Endothelial cell of umbilical vein (primary cell): ENCODE measurements at regions not wholly inside any gene's neighbourhood (a gene's known extent, or its start where the extent isn't known, plus 50 kb on each side); places are given as distances from the start of the nearest gene placed in this dataset.

Source experiments
- EZH2 ChIP-seq: IDR thresholded peaks from 2 replicates; pipeline ENCODE4 v1.6.1; 2012; ENCODE audit warnings: borderline replicate concordance, low read depth, mild to moderate bottlenecking, moderate library complexity, low read length, inconsistent platforms; ENCODE audit not compliant: severe bottlenecking
- POLR2A ChIP-seq: IDR thresholded peaks from 2 replicates; pipeline ENCODE4 v1.6.1; 2012; ENCODE audit warnings: low read depth, mild to moderate bottlenecking, control low read depth, low read length
- POLR2AphosphoS5 ChIP-seq: IDR thresholded peaks from 2 replicates; pipeline ENCODE4 v1.6.1; 2012; ENCODE audit warnings: low read depth, mild to moderate bottlenecking, control low read depth, low read length, moderate library complexity; ENCODE audit not compliant: insufficient read depth
- TF ChIP-seq, protein P1 (sequence below), 2 donors: IDR thresholded peaks; 1 replicate in 1 of 2; 2 replicates in 1 of 2; pipeline ENCODE4 v1.5.1; 2011; ENCODE audit warnings: low read length in 2 of 2, mild to moderate bottlenecking in 2 of 2, moderate library complexity in 2 of 2, control low read depth in 1 of 2, inconsistent platforms in 1 of 2, low read depth in 1 of 2; ENCODE audit not compliant: insufficient read depth in 1 of 2; ENCODE audit errors: extremely low read depth in 1 of 2

GRCh38 chr4:123558865-123559264, 162.3 kb downstream of the SPRY1 start:
- TF ChIP-seq, protein P1, sequence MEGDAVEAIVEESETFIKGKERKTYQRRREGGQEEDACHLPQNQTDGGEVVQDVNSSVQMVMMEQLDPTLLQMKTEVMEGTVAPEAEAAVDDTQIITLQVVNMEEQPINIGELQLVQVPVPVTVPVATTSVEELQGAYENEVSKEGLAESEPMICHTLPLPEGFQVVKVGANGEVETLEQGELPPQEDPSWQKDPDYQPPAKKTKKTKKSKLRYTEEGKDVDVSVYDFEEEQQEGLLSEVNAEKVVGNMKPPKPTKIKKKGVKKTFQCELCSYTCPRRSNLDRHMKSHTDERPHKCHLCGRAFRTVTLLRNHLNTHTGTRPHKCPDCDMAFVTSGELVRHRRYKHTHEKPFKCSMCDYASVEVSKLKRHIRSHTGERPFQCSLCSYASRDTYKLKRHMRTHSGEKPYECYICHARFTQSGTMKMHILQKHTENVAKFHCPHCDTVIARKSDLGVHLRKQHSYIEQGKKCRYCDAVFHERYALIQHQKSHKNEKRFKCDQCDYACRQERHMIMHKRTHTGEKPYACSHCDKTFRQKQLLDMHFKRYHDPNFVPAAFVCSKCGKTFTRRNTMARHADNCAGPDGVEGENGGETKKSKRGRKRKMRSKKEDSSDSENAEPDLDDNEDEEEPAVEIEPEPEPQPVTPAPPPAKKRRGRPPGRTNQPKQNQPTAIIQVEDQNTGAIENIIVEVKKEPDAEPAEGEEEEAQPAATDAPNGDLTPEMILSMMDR (IDR thresholded peaks at IDR 0.05; ENCODE audit: extremely low read depth in 1 of 2, insufficient read depth in 1 of 2, low read depth in 1 of 2, low read length in 2 of 2) = no peak
- no peak for TF ChIP-seq POLR2A
- no peak for TF ChIP-seq EZH2
- TF ChIP-seq POLR2AphosphoS5 = no peak
